SK-N-SH (cell line): ENCODE measurements at regions not wholly inside any gene's neighbourhood (a gene's known extent, or its start where the extent isn't known, plus 50 kb on each side); places are given as distances from the start of the nearest gene placed in this dataset.
A peak's percentile ranks its signal among the peaks of the same experiment; 100 is the strongest.

Experiments
- CTCF ChIA-PET: fragments of 300-600, 350-600 bp; formaldehyde crosslinking; extraction: SDS; loops from one replicate; lab custom pipeline; 2021; lab: Yijun Ruan, JAX
- POLR2A ChIA-PET: fragments of 350-600 bp; sonication (Branson Sonifier 250); formaldehyde crosslinking; extraction: SDS; loops from one replicate; lab custom pipeline; 2020; ENCODE audit warnings: antibody characterized with exemption, inconsistent platforms; lab: Yijun Ruan, JAX
- DNase-seq: peaks from one replicate; pipeline ENCODE4 v3.0.0; 2012
- H2AFZ ChIP-seq: fragments of 200-600 bp; sonication (generic); 2 replicates; pipeline ENCODE4 v1.8.1; 2016; ENCODE audit warnings: antibody characterized with exemption, mild to moderate bottlenecking, low read depth
- H3F3A ChIP-seq: fragments of 200-600 bp; sonication (generic); replicated peaks from 2 replicates; pipeline ENCODE3; 2016; ENCODE audit warnings: antibody characterized with exemption, mild to moderate bottlenecking; ENCODE audit not compliant: insufficient read depth
- H3K27ac ChIP-seq, 2 experiments: fragments of 200-500 bp in 1 of 2; fragments of 200-600 bp in 1 of 2; sonication (Bioruptor generic) in 1 of 2; sonication (generic), shearing (Covaris generic) in 1 of 2; 2 replicates each; pipeline versions ENCODE4 v1.5.1 to v1.6.1; 2014 to 2016; ENCODE audit warnings: low read depth in 2 of 2, inconsistent platforms in 1 of 2, low read length in 1 of 2, mild to moderate bottlenecking in 1 of 2, mixed read lengths in 1 of 2
- H3K27me3 ChIP-seq: fragments of 200-600 bp; sonication (generic), shearing (Covaris generic); 2 replicates; pipeline ENCODE4 v1.6.1; 2016; ENCODE audit warnings: mixed run types; ENCODE audit not compliant: insufficient read depth
- H3K36me3 ChIP-seq, 2 experiments: fragments of 200-500 bp in 1 of 2; fragments of 200-600 bp in 1 of 2; sonication (Bioruptor generic) in 1 of 2; sonication (generic) in 1 of 2; replicated peaks in 1 of 2; 2 replicates each; pipeline versions ENCODE3 to v1.5.1; 2014 to 2016; ENCODE audit warnings: low read length in 1 of 2, mild to moderate bottlenecking in 1 of 2; ENCODE audit not compliant: insufficient read depth in 2 of 2, control insufficient read depth in 1 of 2
- H3K4me1 ChIP-seq, 2 experiments: fragments of 200-500 bp in 1 of 2; fragments of 200-600 bp in 1 of 2; sonication (Bioruptor generic) in 1 of 2; sonication (generic), shearing (Covaris generic) in 1 of 2; 2 replicates each; pipeline versions ENCODE4 v1.5.1 to v1.6.1; 2014 to 2016; ENCODE audit warnings: low read depth in 1 of 2, low read length in 1 of 2, mixed run types in 1 of 2; ENCODE audit not compliant: insufficient read depth in 2 of 2, control insufficient read depth in 1 of 2
- H3K4me2 ChIP-seq: fragments of 200-600 bp; sonication (generic), shearing (Covaris generic); 2 replicates; pipeline ENCODE4 v1.6.1; 2017; ENCODE audit warnings: mixed run types
- H3K4me3 ChIP-seq, 2 experiments: fragments of 200-500 bp in 1 of 2; fragments of 200-600 bp in 1 of 2; sonication (Bioruptor generic) in 1 of 2; sonication (generic), shearing (Covaris generic) in 1 of 2; 2 replicates each; pipeline versions ENCODE4 v1.5.1 to v1.8.1; 2014 to 2016; ENCODE audit warnings: low read depth in 2 of 2, inconsistent platforms in 1 of 2, low read length in 1 of 2, mild to moderate bottlenecking in 1 of 2, mixed read lengths in 1 of 2, moderate library complexity in 1 of 2
- H3K79me2 ChIP-seq: fragments of 200-600 bp; sonication (generic); 2 replicates; pipeline ENCODE4 v1.8.1; 2017; ENCODE audit warnings: mild to moderate bottlenecking; ENCODE audit not compliant: insufficient read depth
- H3K9ac ChIP-seq: fragments of 200-600 bp; sonication (generic); 2 replicates; pipeline ENCODE4 v1.6.1; 2017; ENCODE audit warnings: mixed run types
- H3K9me2 ChIP-seq: fragments of 200-600 bp; sonication (generic); 2 replicates; pipeline ENCODE4 v1.6.1; 2017; ENCODE audit warnings: mixed run types
- H3K9me3 ChIP-seq: fragments of 200-600 bp; sonication (generic); 2 replicates; pipeline ENCODE4 v1.6.1; 2017; ENCODE audit warnings: mixed run types, mild to moderate bottlenecking, moderate library complexity
- H4K20me1 ChIP-seq: fragments of 200-600 bp; sonication (generic); 2 replicates; pipeline ENCODE4 v1.6.1; 2017; ENCODE audit warnings: mild to moderate bottlenecking, mixed run types; ENCODE audit not compliant: insufficient read depth
- CHD2 ChIP-seq: fragments of 150-350 bp; IDR thresholded peaks from 2 replicates; pipeline ENCODE4 v1.6.1; 2018; ENCODE audit warnings: low read length; ENCODE audit not compliant: partially characterized antibody
- EZH2phosphoT487 ChIP-seq: fragments of 200-600 bp; sonication (generic); IDR thresholded peaks from 2 replicates; pipeline ENCODE4 v1.6.1; 2017; ENCODE audit warnings: low read depth, mixed run types, mild to moderate bottlenecking, antibody characterized with exemption, moderate library complexity, borderline replicate concordance
- FOXM1 ChIP-seq: IDR thresholded peaks from 2 replicates; pipeline ENCODE4 v1.4.0; 2012; ENCODE audit warnings: low read depth, mild to moderate bottlenecking
- GABPA ChIP-seq: IDR thresholded peaks from 2 replicates; pipeline ENCODE4 v1.4.0; 2012; ENCODE audit warnings: low read depth, mild to moderate bottlenecking
- GATA2 ChIP-seq: sonication (generic); formaldehyde crosslinking; IDR thresholded peaks from 2 replicates; pipeline ENCODE4 v1.5.0; 2020; ENCODE audit warnings: mild to moderate bottlenecking, missing genetic modification reagents
- IRF3 ChIP-seq: fragments of 150-350 bp; IDR thresholded peaks from 2 replicates; pipeline ENCODE4 v1.6.1; 2016; ENCODE audit warnings: mild to moderate bottlenecking, low read depth, low read length
- MAX ChIP-seq: IDR thresholded peaks from 2 replicates; pipeline ENCODE4 v1.4.0; 2012; ENCODE audit warnings: low read depth
- MEF2A ChIP-seq: IDR thresholded peaks from 2 replicates; pipeline ENCODE4 v1.4.0; 2012; ENCODE audit warnings: low read depth, borderline replicate concordance
- MXI1 ChIP-seq: IDR thresholded peaks from 2 replicates; pipeline ENCODE4 v1.6.1; 2012; ENCODE audit warnings: mild to moderate bottlenecking, low read depth, low read length, improper control_type of control experiment
- NRF1 ChIP-seq: IDR thresholded peaks from 2 replicates; pipeline ENCODE4 v1.6.1; 2012; ENCODE audit warnings: low read depth, mild to moderate bottlenecking, low read length
- RCOR1 ChIP-seq: fragments of 150-350 bp; IDR thresholded peaks from 2 replicates; pipeline ENCODE4 v1.6.1; 2017; ENCODE audit warnings: antibody characterized with exemption, low read length
- REST ChIP-seq: IDR thresholded peaks from 2 replicates; pipeline ENCODE4 v1.6.1; 2012; ENCODE audit warnings: mild to moderate bottlenecking, low read depth, low read length, moderate library complexity
- TCF12 ChIP-seq: IDR thresholded peaks from 2 replicates; pipeline ENCODE4 v1.4.0; 2012
- USF1 ChIP-seq: IDR thresholded peaks from 2 replicates; pipeline ENCODE4 v1.4.0; 2012; ENCODE audit warnings: low read depth, borderline replicate concordance
- ZBTB33 ChIP-seq: IDR thresholded peaks from 2 replicates; pipeline ENCODE4 v1.4.0; 2012; ENCODE audit warnings: low read depth, borderline replicate concordance
- WGBS: methylation state at CpG from one replicate; pipeline ENCODE4 v1.1.6; 2017; ENCODE audit warnings: low lambda C conversion rate; 5-methylcytosine and 5-hydroxymethylcytosine counted together

- CTCF ChIA-PET = no interaction called here
- Histone ChIP-seq H4K20me1 (no peaks in the 10 kb centered on the region), H3K27me3 (no peaks in the 10 kb centered on the region), H3K4me3 (no peak overlapping the region; a peak in 1 of 4 replicates), H3K9ac (0 out of 2 replicates have a peak overlapping the region, but pooled peaks have one; percentile 9), H3F3A (peaks cover 16% of the 10 kb centered on the region), H3K9me2 (no peaks in the 10 kb centered on the region), H2AFZ (peak overlapping the region; percentile 70), H3K79me2 (no peaks in the 10 kb centered on the region), H3K4me1 (no peaks in the 10 kb centered on the region; a peak in 2 of 4 replicates), H3K36me3 (no peaks in the 10 kb centered on the region), H3K4me2 (peak overlapping the region; percentile 39), H3K9me3 (no peaks in the 10 kb centered on the region), H3K27ac (peak overlapping the region; percentile 73 to 87)
- DNase-seq = no peak
- TF ChIP-seq TCF12 (peak; percentile 71), GABPA (no peak)
- POLR2A ChIA-PET = no interaction called here
- WGBS = 4% methylated on average over 2 of the region's 2 CpGs
Measured at GRCh38 chr18:73509460-73509859, 638.2 kb downstream of the FBXO15 start.

GRCh38 chr18:73503326-73503725 lies 635.5 kb upstream of the NETO1 start:
- Histone ChIP-seq H3K9me2 (no peaks in the 10 kb centered on the region), H3K9me3 (no peaks in the 10 kb centered on the region), H3K27ac (no peak overlapping the region), H3K79me2 (no peaks in the 10 kb centered on the region), H3F3A (no peaks in the 10 kb centered on the region), H4K20me1 (no peaks in the 10 kb centered on the region), H2AFZ (no peak overlapping the region), H3K4me3 (no peak overlapping the region), H3K4me1 (no peaks in the 10 kb centered on the region; a peak in 1 of 4 replicates), H3K4me2 (no peak overlapping the region), H3K27me3 (no peaks in the 10 kb centered on the region), H3K9ac (no peak overlapping the region), H3K36me3 (no peaks in the 10 kb centered on the region)
- DNase-seq = no peak
- CTCF ChIA-PET = no interaction called here
- 0% methylated on average over 1 of the region's 1 CpG for WGBS
- POLR2A ChIA-PET = no interaction called here
- no peak for TF ChIP-seq NRF1
- TF ChIP-seq FOXM1 = no peak
- TF ChIP-seq MEF2A = no peak
- TF ChIP-seq RCOR1 = no peak
- no peak for TF ChIP-seq MXI1
- TF ChIP-seq EZH2phosphoT487 = no peak
- TF ChIP-seq USF1 = no peak
- TF ChIP-seq IRF3 = no peak
- TF ChIP-seq CHD2 = no peak
- TF ChIP-seq REST = no peak
- TF ChIP-seq ZBTB33 = no peak
- no peak for TF ChIP-seq GATA2
- TF ChIP-seq MAX = no peak
